Progenitor cell of endocrine pancreas (in vitro differentiated cells): ENCODE measurements at regions not wholly inside any gene's neighbourhood (a gene's known extent, or its start where the extent isn't known, plus 50 kb on each side); places are given as distances from the start of the nearest gene placed in this dataset.
"Not testable (repeated sequence)": the region's sequence is repeated elsewhere in the genome, so short reads cannot be mapped to it uniquely, and the experiment has no call there.

Source experiments
- DNase-seq: peaks from one replicate; pipeline ENCODE4 v3.0.0; 2021; ENCODE audit warnings: low spot score; ENCODE audit not compliant: unreplicated experiment
- H3K27ac Mint-ChIP-seq: 2 replicates; pipeline ENCODE4 v1.8.0; 2021; ENCODE audit warnings: mild to moderate bottlenecking, moderate library complexity, mixed read lengths
- H3K27me3 Mint-ChIP-seq: 2 replicates; pipeline ENCODE4 v1.8.0; 2021; ENCODE audit warnings: mixed read lengths
- H3K36me3 Mint-ChIP-seq: 2 replicates; pipeline ENCODE4 v1.8.0; 2022; ENCODE audit warnings: mixed read lengths; ENCODE audit not compliant: insufficient read depth
- H3K4me1 Mint-ChIP-seq: 2 replicates; pipeline ENCODE4 v1.8.0; 2021; ENCODE audit warnings: low read depth, mixed read lengths
- H3K4me3 Mint-ChIP-seq: 2 replicates; pipeline ENCODE4 v1.8.0; 2021; ENCODE audit warnings: low read depth, mild to moderate bottlenecking, moderate library complexity, mixed read lengths
- H3K9me3 Mint-ChIP-seq: 2 replicates; pipeline ENCODE4 v1.8.0; 2021; ENCODE audit warnings: low read depth, mixed read lengths
- TF ChIP-seq, protein P1 (sequence below): fragments of 200-600 bp; sonication (generic); IDR thresholded peaks from one replicate; pipeline ENCODE4 v1.5.0; 2021; ENCODE audit warnings: antibody characterized with exemption, mild to moderate bottlenecking; ENCODE audit not compliant: unreplicated experiment

DNA sequence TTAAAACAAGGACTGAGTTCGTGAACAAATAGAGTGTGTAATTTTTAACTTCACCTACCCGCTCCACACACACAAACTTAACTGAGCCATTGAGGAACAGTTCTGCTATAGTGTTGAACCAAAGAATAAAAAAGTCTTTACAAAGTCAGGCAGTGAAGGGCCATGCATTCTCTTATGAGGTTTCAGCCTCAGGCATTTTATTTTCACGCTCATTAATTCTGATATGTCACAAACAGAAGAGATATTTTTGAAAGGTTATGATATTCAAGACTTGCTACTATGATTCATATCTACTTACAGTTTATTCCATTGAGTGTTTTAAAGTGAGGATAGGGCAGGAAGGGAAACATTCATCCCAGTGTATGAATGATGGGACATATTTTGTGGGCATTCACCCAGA is 282.2 kb downstream of the SLITRK5 start:
- Mint-ChIP-seq H3K9me3 (no peaks in the 10 kb centered on the region), H3K4me1 (no peaks in the 10 kb centered on the region), H3K4me3 (no peak overlapping the region), H3K27ac (no peak overlapping the region), H3K27me3 (no peaks in the 10 kb centered on the region), H3K36me3 (no peaks in the 10 kb centered on the region)
- DNase-seq: no peak
- TF ChIP-seq, protein P1, sequence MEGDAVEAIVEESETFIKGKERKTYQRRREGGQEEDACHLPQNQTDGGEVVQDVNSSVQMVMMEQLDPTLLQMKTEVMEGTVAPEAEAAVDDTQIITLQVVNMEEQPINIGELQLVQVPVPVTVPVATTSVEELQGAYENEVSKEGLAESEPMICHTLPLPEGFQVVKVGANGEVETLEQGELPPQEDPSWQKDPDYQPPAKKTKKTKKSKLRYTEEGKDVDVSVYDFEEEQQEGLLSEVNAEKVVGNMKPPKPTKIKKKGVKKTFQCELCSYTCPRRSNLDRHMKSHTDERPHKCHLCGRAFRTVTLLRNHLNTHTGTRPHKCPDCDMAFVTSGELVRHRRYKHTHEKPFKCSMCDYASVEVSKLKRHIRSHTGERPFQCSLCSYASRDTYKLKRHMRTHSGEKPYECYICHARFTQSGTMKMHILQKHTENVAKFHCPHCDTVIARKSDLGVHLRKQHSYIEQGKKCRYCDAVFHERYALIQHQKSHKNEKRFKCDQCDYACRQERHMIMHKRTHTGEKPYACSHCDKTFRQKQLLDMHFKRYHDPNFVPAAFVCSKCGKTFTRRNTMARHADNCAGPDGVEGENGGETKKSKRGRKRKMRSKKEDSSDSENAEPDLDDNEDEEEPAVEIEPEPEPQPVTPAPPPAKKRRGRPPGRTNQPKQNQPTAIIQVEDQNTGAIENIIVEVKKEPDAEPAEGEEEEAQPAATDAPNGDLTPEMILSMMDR: no peak

DNA sequence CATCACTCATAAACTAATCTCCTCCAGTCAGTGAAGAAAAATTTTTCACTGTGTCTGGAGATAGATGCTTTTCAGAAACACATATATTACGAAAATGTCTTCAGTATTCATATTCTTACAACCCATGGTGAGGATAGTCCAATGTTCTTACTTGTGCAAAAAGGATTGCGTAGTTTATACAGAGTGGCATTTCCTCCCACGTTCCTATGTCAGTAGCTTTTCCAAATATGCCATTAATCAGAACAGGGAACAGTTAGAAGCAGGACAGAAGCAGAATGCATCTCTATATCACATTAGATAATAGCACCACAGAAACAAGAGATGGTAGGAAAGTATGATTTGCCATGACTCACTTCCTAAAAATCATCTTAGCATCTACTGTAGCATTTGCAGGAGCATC is 282.9 kb downstream of the SLITRK5 start:
- no peaks in the 10 kb centered on the region for H3K4me1 Mint-ChIP-seq
- H3K9me3 Mint-ChIP-seq: no peaks in the 10 kb centered on the region
- no peaks in the 10 kb centered on the region for H3K36me3 Mint-ChIP-seq
- TF ChIP-seq, protein P1: no peak
- no peak for DNase-seq
- H3K4me3 Mint-ChIP-seq: no peak overlapping the region
- no peak overlapping the region for H3K27ac Mint-ChIP-seq
- no peaks in the 10 kb centered on the region for H3K27me3 Mint-ChIP-seq

DNA sequence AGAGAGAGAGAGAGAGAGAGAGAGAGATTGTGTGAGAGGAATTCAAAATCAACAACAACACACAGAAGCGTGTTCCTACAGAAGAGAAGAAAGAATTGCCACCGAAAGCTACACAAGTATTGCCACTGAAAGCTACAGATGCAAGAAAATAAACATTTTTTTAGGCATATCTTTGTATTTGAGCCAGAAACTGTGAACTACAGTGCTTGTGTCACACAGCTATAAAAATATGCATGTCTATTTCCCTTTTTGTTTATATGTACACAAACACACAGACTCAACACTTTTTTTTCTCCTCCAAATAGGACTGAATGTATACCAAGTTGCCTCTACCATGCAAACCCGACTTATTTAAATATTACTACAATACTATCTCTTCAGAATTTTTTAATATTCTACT is 290.4 kb downstream of the SLITRK5 start:
- Mint-ChIP-seq H3K36me3 (no peaks in the 10 kb centered on the region), H3K27me3 (no peaks in the 10 kb centered on the region), H3K9me3 (no peaks in the 10 kb centered on the region), H3K27ac (no peak overlapping the region), H3K4me1 (no peaks in the 10 kb centered on the region), H3K4me3 (no peak overlapping the region)
- no peak for DNase-seq
- TF ChIP-seq, protein P1: no peak

DNA sequence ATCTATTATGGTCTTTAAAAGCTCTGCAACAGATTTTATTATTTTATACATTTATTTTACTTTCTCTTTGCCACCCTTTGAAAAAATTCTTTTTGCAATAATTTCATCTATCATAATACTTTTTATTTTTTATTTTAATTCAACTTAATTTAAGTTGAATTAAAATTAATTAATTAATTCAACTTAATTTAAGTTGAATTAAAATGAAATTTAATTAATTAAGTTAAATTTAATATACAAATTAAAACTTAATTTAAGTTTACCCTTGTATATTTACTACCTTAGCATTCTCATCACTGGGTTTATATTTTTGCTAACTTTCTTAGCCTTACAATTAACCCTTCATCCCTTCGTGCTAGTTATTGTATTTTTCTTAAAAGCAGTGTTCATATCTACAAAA is 301.4 kb downstream of the SLITRK5 start:
- Mint-ChIP-seq H3K27ac (no peak overlapping the region), H3K4me3 (no peak overlapping the region), H3K27me3 (no peaks in the 10 kb centered on the region), H3K36me3 (no peaks in the 10 kb centered on the region), H3K4me1 (no peaks in the 10 kb centered on the region), H3K9me3 (no peaks in the 10 kb centered on the region)
- no peak for DNase-seq
- TF ChIP-seq, protein P1: no peak

DNA sequence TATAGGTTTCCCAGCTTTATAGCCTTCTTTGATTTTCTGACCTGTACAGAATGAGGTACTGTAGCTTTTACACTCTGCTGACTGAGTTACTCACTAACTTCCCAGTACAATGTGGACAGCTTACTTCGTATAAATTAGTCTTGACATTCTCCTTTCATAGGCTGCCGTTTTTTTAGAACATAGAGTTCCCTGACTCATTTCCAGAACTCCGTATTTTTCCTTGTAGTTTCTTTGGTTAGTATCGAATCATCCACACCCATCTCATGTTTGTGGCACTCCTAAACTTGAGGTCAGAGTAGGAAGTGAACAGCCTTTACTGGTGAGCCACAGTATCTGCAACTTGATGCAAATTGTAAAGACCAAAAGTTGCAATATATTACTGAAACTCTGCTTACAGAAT is 303.9 kb downstream of the SLITRK5 start:
- H3K27me3 Mint-ChIP-seq: no peaks in the 10 kb centered on the region
- no peaks in the 10 kb centered on the region for H3K9me3 Mint-ChIP-seq
- H3K4me3 Mint-ChIP-seq: no peak overlapping the region
- no peak overlapping the region for H3K27ac Mint-ChIP-seq
- DNase-seq: no peak
- no peaks in the 10 kb centered on the region for H3K4me1 Mint-ChIP-seq
- no peaks in the 10 kb centered on the region for H3K36me3 Mint-ChIP-seq
- TF ChIP-seq, protein P1: no peak

DNA sequence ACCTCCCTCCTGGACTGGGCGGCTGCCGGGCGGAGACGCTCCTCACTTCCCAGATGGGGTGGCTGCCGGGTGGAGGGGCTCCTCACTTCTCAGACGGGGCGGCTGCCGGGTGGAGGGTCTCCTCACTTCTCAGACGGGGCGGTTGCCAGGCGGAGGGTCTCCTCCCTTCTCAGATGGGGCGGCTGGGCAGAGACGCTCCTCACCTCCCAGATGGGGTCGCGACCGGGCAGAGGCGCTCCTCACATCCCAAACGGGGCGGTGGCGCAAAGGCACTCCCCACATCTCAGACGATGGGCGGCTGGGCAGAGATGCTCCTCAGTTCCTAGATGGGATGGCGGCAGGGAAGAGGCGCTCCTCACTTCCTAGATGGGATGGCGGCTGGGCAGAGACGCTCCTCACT is 305.5 kb downstream of the SLITRK5 start:
- H3K9me3 Mint-ChIP-seq, H3K4me1 Mint-ChIP-seq, H3K4me3 Mint-ChIP-seq, H3K27ac Mint-ChIP-seq, H3K36me3 Mint-ChIP-seq, DNase-seq, H3K27me3 Mint-ChIP-seq: not testable (repeated sequence)
